VCaP (cell line): ENCODE measurements at regions not wholly inside any gene's neighbourhood (a gene's known extent, or its start where the extent isn't known, plus 50 kb on each side); places are given as distances from the start of the nearest gene placed in this dataset.
"Not testable (repeated sequence)": the region's sequence is repeated elsewhere in the genome, so short reads cannot be mapped to it uniquely, and the experiment has no call there.

ENCODE experiments used
- H3K27ac ChIP-seq: fragments of 450-650 bp; 2 replicates; pipeline ENCODE4 v1.5.1; 2017
- TF ChIP-seq, protein P1 (sequence below): fragments of 450-650 bp; conservative IDR thresholded peaks from 2 replicates; pipeline ENCODE4 v1.5.1; 2017; ENCODE audit warnings: mild to moderate bottlenecking, moderate library complexity

DNA sequence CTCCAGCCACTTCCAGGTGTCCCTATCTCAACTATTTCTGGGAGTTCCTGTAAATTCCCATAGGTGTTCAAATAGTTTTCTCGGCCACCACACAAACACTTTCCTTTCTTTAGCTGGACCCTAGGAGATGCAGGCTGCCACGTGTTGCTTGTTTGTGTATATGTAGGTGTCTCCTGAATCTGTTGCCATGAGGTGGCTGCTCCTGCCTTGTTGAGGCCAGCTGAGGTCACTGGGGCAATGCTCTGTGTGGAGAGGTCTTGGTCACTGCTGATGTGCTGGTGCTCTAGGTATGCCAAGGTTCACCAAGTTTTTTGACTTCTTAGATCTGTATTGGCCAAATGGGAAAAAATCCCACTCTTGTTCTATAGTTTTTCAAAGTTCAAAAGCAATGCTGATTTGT lies 132.5 kb upstream of the CHD1 start:
- TF ChIP-seq, protein P1, sequence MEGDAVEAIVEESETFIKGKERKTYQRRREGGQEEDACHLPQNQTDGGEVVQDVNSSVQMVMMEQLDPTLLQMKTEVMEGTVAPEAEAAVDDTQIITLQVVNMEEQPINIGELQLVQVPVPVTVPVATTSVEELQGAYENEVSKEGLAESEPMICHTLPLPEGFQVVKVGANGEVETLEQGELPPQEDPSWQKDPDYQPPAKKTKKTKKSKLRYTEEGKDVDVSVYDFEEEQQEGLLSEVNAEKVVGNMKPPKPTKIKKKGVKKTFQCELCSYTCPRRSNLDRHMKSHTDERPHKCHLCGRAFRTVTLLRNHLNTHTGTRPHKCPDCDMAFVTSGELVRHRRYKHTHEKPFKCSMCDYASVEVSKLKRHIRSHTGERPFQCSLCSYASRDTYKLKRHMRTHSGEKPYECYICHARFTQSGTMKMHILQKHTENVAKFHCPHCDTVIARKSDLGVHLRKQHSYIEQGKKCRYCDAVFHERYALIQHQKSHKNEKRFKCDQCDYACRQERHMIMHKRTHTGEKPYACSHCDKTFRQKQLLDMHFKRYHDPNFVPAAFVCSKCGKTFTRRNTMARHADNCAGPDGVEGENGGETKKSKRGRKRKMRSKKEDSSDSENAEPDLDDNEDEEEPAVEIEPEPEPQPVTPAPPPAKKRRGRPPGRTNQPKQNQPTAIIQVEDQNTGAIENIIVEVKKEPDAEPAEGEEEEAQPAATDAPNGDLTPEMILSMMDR, result no peak
- no peak overlapping the region for H3K27ac ChIP-seq

DNA sequence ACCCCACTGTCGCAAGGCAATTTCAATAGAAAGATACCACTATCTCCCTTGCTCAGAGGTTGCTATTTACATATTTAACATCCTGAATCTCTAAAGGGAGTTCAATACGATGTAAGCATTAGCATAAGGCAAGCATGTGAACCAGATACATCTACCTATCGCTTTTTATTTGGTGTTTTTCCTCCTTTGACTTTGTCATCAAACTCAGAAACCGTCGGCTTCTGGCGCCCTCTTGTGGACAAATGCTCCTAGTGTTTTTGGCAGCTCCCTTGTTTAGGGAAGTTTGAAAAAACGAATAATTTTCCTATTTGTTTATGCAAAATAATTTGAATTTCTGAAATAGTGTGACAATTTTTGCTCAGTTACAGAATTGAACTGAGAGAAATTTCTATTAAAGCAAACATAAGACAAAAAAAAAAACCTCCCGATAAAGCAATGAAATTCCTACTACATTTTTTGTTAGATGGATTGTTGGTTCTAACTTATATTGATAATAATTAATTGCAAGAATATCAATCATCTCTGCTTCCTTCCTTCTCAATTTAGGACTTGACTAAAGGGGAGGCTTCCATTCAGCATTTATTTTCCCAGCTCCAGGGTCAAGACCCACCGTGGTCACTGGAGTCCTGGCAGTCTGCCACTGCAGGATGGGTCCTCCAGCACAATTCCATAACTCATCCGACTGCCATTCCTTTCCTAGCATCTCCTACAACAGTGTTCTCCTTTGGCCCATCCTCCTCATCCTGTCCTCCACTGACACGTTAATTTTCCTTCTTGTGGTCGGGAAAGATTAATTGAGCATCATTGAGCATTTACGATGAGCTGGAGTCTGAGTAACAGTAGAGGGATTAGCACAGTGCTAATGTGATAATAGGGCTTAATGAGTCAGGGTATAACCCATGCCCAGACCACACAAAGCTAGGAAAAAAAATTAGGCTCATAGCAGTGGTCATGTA lies 131.8 kb upstream of the CHD1 start:
- TF ChIP-seq, protein P1, result peak; percentile 99
- H3K27ac ChIP-seq, result no peak overlapping the region

DNA sequence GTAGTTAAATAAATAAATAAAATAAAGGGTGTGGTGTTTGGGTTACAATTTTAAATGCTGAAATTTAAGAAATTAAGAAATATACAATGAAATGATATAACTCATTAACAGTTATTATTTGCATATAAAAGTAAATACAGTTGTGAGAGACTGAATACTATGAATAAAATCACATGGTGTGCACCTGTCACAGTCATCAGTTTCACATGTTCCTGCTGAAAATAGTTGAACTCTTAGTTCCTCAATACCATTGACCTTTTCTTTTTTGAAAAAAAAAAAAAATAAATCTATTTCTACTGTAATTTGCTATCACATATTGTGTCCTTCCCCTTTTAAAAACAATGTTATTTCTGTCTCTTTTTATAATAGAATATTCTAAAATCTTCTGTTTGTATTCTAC lies 130.9 kb upstream of the CHD1 start:
- H3K27ac ChIP-seq, result no peak overlapping the region
- TF ChIP-seq, protein P1, result no peak

DNA sequence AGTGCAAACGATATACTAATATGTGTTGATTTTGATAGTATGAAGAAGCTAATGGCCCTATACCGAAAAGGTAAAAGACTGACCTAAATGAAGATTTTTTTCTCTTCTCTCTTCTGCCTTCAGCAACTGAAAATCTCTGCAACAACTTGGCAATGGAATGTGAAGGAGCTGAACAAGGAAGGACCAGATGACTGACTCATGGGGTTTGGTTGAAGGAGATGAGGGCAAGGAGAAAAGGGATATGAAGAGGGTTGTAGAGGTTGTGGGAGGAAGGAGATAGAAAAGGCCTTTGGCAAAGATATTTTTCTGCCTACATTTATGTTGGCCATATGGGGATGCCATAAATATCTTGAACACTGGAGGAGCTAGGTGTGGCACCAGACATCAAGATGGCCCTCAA lies 129.7 kb upstream of the CHD1 start:
- no peak overlapping the region for H3K27ac ChIP-seq
- TF ChIP-seq, protein P1, result no peak

DNA sequence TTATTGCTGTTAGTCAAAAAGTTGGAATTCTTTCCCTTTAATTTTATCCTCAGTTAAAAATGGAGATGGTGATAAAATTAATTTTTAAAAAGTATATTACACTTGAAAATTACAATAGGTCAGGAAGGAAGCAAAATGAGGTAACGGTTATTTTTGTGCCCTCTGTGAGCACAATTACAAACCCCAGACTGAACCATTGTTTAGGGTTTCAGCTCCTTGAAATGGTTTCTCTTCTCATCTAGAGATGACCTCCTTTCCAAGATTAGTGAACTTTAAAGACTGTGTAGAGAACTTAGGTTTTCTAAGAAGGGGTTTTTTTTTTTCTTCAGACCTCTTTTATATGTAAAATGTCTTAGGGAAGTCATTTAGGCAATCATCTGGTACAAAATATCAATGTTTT lies 126.2 kb upstream of the CHD1 start:
- TF ChIP-seq, protein P1, result no peak
- H3K27ac ChIP-seq, result no peak overlapping the region

DNA sequence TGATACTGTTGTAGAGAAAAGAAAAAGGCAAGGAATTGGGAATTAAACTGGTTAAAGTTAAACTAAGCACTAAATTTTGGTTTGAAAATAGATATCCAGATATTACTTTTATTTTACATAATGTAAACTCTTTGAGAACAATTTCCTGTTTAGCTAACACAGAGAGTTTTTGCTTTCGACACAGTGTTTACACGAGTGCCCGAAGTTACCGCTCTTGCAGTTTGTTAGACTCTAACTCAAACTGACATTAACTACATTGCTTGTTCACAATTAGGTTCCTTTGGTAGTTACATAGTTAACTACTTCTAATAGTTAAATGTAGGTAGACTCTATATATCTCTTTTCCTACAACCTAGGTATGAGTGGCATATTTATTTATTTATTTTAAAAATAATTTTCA lies 117.1 kb upstream of the CHD1 start:
- H3K27ac ChIP-seq, result no peak overlapping the region

DNA sequence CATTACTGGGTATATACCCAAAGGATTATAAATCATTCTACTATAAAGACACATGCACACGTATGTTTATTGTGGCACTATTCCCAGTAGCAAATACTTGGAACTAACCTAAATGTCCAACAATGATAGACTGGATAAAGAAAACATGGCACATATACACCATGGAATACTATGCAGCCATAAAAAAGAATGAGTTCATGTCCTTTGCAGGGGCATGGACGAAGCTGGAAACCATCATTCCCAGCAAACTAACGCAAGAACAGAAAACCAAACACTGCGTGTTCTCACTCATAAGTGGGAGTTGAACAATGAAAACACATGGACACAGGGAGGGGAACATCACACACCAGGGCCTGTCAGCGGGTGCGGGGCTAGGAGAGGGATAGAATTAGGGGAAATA lies 114.5 kb upstream of the CHD1 start:
- not testable (repeated sequence) for H3K27ac ChIP-seq

More for the DNA sequence above, 117.1 kb upstream of the CHD1 start:
- TF ChIP-seq, protein P1, result no peak

DNA sequence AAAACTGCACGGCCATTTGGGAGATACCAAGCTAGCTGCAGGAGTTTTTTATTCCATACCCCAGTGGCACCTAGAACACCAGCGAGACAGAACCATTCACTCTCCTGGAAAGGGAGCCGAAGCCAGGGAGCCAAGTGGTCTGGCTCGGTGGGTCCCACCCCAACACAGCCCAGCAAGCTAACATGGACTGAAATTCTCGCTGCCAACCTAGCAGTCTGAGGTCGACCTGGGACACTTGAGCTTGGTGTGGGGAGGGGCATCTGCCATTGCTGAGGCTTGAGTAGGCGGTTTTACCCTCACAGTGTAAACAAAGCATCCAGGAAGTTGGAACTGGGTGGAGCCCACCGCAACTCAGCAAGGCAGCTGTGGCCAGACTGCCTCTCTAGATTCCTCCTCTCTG lies 108.9 kb upstream of the CHD1 start:
- no peak overlapping the region for H3K27ac ChIP-seq
- TF ChIP-seq, protein P1, result no peak
